Keratinocyte (primary cell): ENCODE measurements at regions not wholly inside any gene's neighbourhood (a gene's known extent, or its start where the extent isn't known, plus 50 kb on each side); places are given as distances from the start of the nearest gene placed in this dataset.

ENCODE experiments used
- DNase-seq: peaks from one replicate; pipeline ENCODE4 v3.0.0-alpha.2; 2011; ENCODE audit warnings: low read depth, missing footprints, low spot score
- FAIRE-seq: peaks from 2 replicates; lab custom pipeline; 2011; peaks lifted over from hg19 to GRCh38; lab: Jason Lieb, UNC
- H2AFZ ChIP-seq: 2 replicates; pipeline ENCODE4 v1.6.0; 2012; ENCODE audit warnings: low read length, control low read depth, inconsistent platforms; ENCODE audit not compliant: control insufficient read depth
- H3K27ac ChIP-seq: 2 replicates; pipeline ENCODE4 v1.5.1; 2011; ENCODE audit warnings: low read length; ENCODE audit not compliant: control insufficient read depth, insufficient read depth
- H3K27me3 ChIP-seq: 3 replicates; pipeline ENCODE4 v1.6.0; 2011; ENCODE audit warnings: low read length; ENCODE audit not compliant: control insufficient read depth, insufficient read depth; ENCODE audit errors: extremely low read depth
- H3K36me3 ChIP-seq, 2 experiments: 2 replicates in 1 of 2; 3 replicates in 1 of 2; pipeline ENCODE4 v1.5.1; 2011; ENCODE audit warnings: low read length in 2 of 2, mild to moderate bottlenecking in 1 of 2; ENCODE audit not compliant: control insufficient read depth in 2 of 2, insufficient read depth in 2 of 2; ENCODE audit errors: extremely low read depth in 1 of 2
- H3K4me1 ChIP-seq: 3 replicates; pipeline ENCODE4 v1.5.1; 2011; ENCODE audit warnings: low read length; ENCODE audit not compliant: control insufficient read depth, insufficient read depth; ENCODE audit errors: extremely low read depth
- H3K4me2 ChIP-seq: 3 replicates; pipeline ENCODE4 v1.6.0; 2011; ENCODE audit warnings: low read depth, low read length; ENCODE audit not compliant: control insufficient read depth, insufficient read depth; ENCODE audit errors: extremely low read depth
- H3K4me3 ChIP-seq, 3 experiments: fragments of 200-600 bp in 1 of 3; sonication (generic) in 1 of 3; 2 replicates in 2 of 3; 3 replicates in 1 of 3; pipeline ENCODE4 v1.5.1; 2011 to 2016; ENCODE audit warnings: low read length in 3 of 3, mild to moderate bottlenecking in 3 of 3, control low read depth in 2 of 3, inconsistent platforms in 1 of 3, low read depth in 1 of 3, mixed read lengths in 1 of 3, mixed run types in 1 of 3, moderate library complexity in 1 of 3; ENCODE audit not compliant: control insufficient read depth in 2 of 3, insufficient read depth in 2 of 3; ENCODE audit errors: extremely low read depth in 1 of 3
- H3K79me2 ChIP-seq: 2 replicates; pipeline ENCODE4 v1.6.0; 2012; ENCODE audit warnings: low read length; ENCODE audit not compliant: control insufficient read depth, insufficient read depth
- H3K9ac ChIP-seq: 3 replicates; pipeline ENCODE4 v1.6.0; 2011; ENCODE audit warnings: low read length; ENCODE audit not compliant: control insufficient read depth, insufficient read depth; ENCODE audit errors: extremely low read depth
- H3K9me1 ChIP-seq: 3 replicates; pipeline ENCODE4 v1.6.0; 2011; ENCODE audit warnings: low read length; ENCODE audit not compliant: control insufficient read depth, insufficient read depth; ENCODE audit errors: extremely low read depth
- H3K9me3 ChIP-seq: 2 replicates; pipeline ENCODE4 v1.5.1; 2012; ENCODE audit warnings: low read depth, low read length; ENCODE audit not compliant: control insufficient read depth
- H4K20me1 ChIP-seq: 3 replicates; pipeline ENCODE4 v1.6.0; 2011; ENCODE audit warnings: low read length; ENCODE audit not compliant: control insufficient read depth, insufficient read depth; ENCODE audit errors: extremely low read depth
- EZH2 ChIP-seq: IDR thresholded peaks from one replicate; pipeline ENCODE4 v1.6.1; 2012; ENCODE audit warnings: inconsistent platforms, mild to moderate bottlenecking, low read length, moderate library complexity
- dilution Hi-C: fragments of 300-500 bp; cut with MboI; formaldehyde crosslinking; loops from one replicate; pipeline ENCODE4 v1.7.0; 2020; ENCODE audit warnings: low sequenced_read_pairs; ENCODE audit not compliant: extremely low pct_ligation_motif_present
- TF ChIP-seq, protein P1 (sequence below), 3 experiments: IDR thresholded peaks in 1 of 3; conservative IDR thresholded peaks in 1 of 3; optimal IDR thresholded peaks in 1 of 3; 2 replicates in 2 of 3; 3 replicates in 1 of 3; pipeline versions ENCODE3 to v1.5.1; 2011; ENCODE audit warnings: low read length in 3 of 3, mild to moderate bottlenecking in 3 of 3, moderate library complexity in 2 of 3, control low read depth in 1 of 3, inconsistent platforms in 1 of 3; ENCODE audit not compliant: insufficient read depth in 2 of 3; ENCODE audit errors: extremely low read depth in 1 of 3

DNA sequence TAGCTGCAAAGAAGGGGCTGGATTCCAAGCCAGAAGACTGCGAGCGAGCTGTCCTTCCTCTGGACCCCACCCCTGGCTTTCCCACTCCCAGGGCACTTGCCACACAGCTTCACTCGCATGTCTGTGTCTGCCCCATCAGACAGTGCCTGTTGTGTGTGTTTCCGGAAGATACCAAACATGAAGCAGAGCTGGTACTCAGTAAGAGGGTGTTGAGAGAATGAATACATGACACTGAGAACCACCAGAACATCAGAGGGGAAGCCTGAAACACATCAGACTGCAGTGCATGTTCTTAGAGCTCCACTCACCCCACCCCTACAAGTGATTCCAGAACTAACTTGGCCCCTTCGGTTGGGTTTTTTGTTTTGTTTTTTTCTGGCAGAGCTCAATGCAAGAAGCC lies 181.5 kb downstream of the TTC32 start:
- Histone ChIP-seq H4K20me1 (no peaks in the 10 kb centered on the region), H3K9me3 (no peaks in the 10 kb centered on the region), H3K4me2 (no peak overlapping the region), H3K9me1 (no peaks in the 10 kb centered on the region), H3K4me1 (peaks cover 3% of the 10 kb centered on the region), H3K9ac (no peak overlapping the region), H3K27me3 (peaks cover 3% of the 10 kb centered on the region), H3K36me3 (no peaks in the 10 kb centered on the region), H3K27ac (no peak overlapping the region), H2AFZ (no peak overlapping the region), H3K4me3 (no peak overlapping the region), H3K79me2 (no peaks in the 10 kb centered on the region)
- DNase-seq (no peak), FAIRE-seq (no peak)
- dilution Hi-C loops, result no loop called here
- TF ChIP-seq, protein P1, sequence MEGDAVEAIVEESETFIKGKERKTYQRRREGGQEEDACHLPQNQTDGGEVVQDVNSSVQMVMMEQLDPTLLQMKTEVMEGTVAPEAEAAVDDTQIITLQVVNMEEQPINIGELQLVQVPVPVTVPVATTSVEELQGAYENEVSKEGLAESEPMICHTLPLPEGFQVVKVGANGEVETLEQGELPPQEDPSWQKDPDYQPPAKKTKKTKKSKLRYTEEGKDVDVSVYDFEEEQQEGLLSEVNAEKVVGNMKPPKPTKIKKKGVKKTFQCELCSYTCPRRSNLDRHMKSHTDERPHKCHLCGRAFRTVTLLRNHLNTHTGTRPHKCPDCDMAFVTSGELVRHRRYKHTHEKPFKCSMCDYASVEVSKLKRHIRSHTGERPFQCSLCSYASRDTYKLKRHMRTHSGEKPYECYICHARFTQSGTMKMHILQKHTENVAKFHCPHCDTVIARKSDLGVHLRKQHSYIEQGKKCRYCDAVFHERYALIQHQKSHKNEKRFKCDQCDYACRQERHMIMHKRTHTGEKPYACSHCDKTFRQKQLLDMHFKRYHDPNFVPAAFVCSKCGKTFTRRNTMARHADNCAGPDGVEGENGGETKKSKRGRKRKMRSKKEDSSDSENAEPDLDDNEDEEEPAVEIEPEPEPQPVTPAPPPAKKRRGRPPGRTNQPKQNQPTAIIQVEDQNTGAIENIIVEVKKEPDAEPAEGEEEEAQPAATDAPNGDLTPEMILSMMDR (optimal IDR thresholded peaks at IDR 0.05 in 1 of 3, IDR thresholded peaks at IDR 0.05 in 1 of 3, conservative IDR thresholded peaks at IDR 0.05 in 1 of 3; ENCODE audit: extremely low read depth in 1 of 3, insufficient read depth in 2 of 3, low read length in 3 of 3), result no peak
- no peak for TF ChIP-seq EZH2

DNA sequence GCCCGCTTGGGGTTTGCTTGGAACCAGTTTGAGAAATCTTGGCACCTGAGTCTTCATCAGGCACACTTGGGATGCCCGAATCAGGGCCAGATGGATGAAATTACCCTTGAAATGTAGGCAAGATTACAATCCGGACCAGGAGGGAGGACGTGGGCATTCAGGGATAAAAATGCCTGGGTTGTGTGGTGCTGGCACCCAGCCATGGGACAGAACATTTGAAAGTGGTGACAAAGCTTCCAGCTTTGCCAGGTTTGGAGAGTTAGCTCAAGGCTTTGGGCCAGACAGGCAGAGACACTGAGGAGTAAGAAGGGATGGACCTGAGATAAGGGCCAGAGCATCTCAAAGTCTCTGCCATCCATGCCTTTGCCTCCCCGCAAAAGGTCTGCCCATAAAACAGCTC lies 182.2 kb downstream of the TTC32 start:
- Histone ChIP-seq H3K4me1 (peaks cover 3% of the 10 kb centered on the region), H3K4me3 (no peak overlapping the region), H3K36me3 (no peaks in the 10 kb centered on the region), H3K27me3 (peaks cover 3% of the 10 kb centered on the region), H3K79me2 (no peaks in the 10 kb centered on the region), H3K9ac (no peak overlapping the region), H3K9me1 (no peaks in the 10 kb centered on the region), H2AFZ (no peak overlapping the region), H3K27ac (no peak overlapping the region), H3K9me3 (no peaks in the 10 kb centered on the region), H3K4me2 (no peak overlapping the region), H4K20me1 (no peaks in the 10 kb centered on the region)
- TF ChIP-seq, protein P1 (optimal IDR thresholded peaks at IDR 0.05 in 1 of 3, IDR thresholded peaks at IDR 0.05 in 1 of 3, conservative IDR thresholded peaks at IDR 0.05 in 1 of 3; ENCODE audit: extremely low read depth in 1 of 3, insufficient read depth in 2 of 3, low read length in 3 of 3), result no peak
- no peak for TF ChIP-seq EZH2
- dilution Hi-C loops, result no loop called here
- FAIRE-seq, result no peak
- DNase-seq, result no peak
